Gastroesophageal sphincter (tissue), 3 donors: ENCODE measurements at regions not wholly inside any gene's neighbourhood (a gene's known extent, or its start where the extent isn't known, plus 50 kb on each side); places are given as distances from the start of the nearest gene placed in this dataset.

Experiments
- POLR2A ChIP-seq, 2 donors: fragments of 450-650 bp; IDR thresholded peaks; one replicate each; pipeline ENCODE4 v1.6.1; 2017; ENCODE audit warnings: antibody characterized with exemption in 2 of 2, mild to moderate bottlenecking in 2 of 2, moderate library complexity in 1 of 2
- POLR2AphosphoS5 ChIP-seq: sonication (generic); formaldehyde crosslinking; IDR thresholded peaks from one replicate; pipeline ENCODE4 v1.6.1; 2017; ENCODE audit warnings: antibody characterized with exemption
- TF ChIP-seq, protein P1 (sequence below), 4 experiments: fragments of 200-600 bp in 2 of 4; fragments of 450-650 bp in 2 of 4; sonication (generic) in 1 of 4; IDR thresholded peaks; one replicate each; pipeline ENCODE4 v1.5.1; 2017 to 2019; ENCODE audit warnings: antibody characterized with exemption in 4 of 4, mild to moderate bottlenecking in 2 of 4, moderate library complexity in 2 of 4

DNA sequence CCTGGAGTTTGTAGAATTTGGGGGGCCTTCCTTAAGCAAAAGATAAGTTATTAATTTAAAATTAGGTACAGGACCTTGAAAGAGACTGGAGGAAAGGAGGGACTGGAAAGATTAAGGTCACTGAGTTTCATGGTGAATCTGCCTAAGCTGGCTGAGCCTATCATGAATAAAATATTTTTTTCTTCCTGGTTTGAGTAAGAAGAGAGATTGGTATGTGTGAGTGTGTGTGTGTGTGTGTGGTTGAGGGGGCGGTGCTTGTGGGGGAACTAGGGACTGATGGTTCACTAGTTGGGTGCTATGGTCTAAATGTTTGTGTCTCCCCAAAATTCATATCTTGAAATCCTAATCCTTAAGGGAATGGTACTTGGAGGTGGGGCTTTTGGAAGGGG, 142.5 kb upstream of the PRKCQ start:
- TF ChIP-seq, protein P1, sequence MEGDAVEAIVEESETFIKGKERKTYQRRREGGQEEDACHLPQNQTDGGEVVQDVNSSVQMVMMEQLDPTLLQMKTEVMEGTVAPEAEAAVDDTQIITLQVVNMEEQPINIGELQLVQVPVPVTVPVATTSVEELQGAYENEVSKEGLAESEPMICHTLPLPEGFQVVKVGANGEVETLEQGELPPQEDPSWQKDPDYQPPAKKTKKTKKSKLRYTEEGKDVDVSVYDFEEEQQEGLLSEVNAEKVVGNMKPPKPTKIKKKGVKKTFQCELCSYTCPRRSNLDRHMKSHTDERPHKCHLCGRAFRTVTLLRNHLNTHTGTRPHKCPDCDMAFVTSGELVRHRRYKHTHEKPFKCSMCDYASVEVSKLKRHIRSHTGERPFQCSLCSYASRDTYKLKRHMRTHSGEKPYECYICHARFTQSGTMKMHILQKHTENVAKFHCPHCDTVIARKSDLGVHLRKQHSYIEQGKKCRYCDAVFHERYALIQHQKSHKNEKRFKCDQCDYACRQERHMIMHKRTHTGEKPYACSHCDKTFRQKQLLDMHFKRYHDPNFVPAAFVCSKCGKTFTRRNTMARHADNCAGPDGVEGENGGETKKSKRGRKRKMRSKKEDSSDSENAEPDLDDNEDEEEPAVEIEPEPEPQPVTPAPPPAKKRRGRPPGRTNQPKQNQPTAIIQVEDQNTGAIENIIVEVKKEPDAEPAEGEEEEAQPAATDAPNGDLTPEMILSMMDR (IDR thresholded peaks at IDR 0.05), result no peak
- TF ChIP-seq POLR2A (IDR thresholded peaks at IDR 0.05), result no peak
- TF ChIP-seq POLR2AphosphoS5, result no peak
